Erythroblast (primary cell): ENCODE measurements at regions not wholly inside any gene's neighbourhood (a gene's known extent, or its start where the extent isn't known, plus 50 kb on each side); places are given as distances from the start of the nearest gene placed in this dataset.

Experiments used
- GATA1 ChIP-seq: IDR thresholded peaks from 2 replicates; pipeline ENCODE4 v1.6.1; 2011; ENCODE audit warnings: low read depth, mild to moderate bottlenecking, control low read depth, low read length, moderate library complexity
- POLR2A ChIP-seq: IDR thresholded peaks from 2 replicates; pipeline ENCODE4 v1.6.1; 2011; ENCODE audit warnings: mild to moderate bottlenecking, low read length

- no peak for TF ChIP-seq POLR2A
- TF ChIP-seq GATA1 = no peak
Measured at GRCh38 chr15:96924570-96924969, 594.1 kb downstream of the NR2F2 start.
